ENCODE measurements at regions not wholly inside any gene's neighbourhood (a gene's known extent, or its start where the extent isn't known, plus 50 kb on each side); places are given as distances from the start of the nearest gene placed in this dataset.

DNA sequence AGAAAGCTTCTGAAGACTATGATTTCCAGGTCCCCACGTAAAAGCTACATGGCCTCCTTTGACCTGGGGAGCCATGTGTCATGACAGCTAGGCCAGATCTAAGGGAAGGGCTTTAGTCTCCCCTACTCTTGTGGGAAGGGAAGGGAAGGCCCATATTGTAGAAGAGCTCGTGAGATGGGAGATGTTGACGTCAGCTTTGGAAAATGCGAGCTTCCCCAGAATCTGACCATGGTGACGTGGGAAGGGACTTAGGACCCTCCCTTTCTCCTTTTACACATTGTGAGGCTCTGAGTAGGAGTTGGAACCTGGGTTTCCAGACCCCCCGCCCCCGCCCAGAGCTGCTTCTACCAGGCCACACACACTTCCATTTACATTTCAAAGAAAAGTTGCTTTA, 165.5 kb downstream of the SYK start (continued):
- TF ChIP-seq, protein P1, sequence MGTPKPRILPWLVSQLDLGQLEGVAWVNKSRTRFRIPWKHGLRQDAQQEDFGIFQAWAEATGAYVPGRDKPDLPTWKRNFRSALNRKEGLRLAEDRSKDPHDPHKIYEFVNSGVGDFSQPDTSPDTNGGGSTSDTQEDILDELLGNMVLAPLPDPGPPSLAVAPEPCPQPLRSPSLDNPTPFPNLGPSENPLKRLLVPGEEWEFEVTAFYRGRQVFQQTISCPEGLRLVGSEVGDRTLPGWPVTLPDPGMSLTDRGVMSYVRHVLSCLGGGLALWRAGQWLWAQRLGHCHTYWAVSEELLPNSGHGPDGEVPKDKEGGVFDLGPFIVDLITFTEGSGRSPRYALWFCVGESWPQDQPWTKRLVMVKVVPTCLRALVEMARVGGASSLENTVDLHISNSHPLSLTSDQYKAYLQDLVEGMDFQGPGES (IDR thresholded peaks at IDR 0.05; ENCODE audit: low read depth, low read length), result no peak
- TF ChIP-seq POLR2AphosphoS5 (IDR thresholded peaks at IDR 0.05; ENCODE audit: low read depth, low read length) (no peak), TEAD4 (IDR thresholded peaks at IDR 0.05; ENCODE audit: borderline replicate concordance, insufficient read depth) (no peak), ELF1 (IDR thresholded peaks at IDR 0.05) (no peak), JUND (IDR thresholded peaks at IDR 0.05) (no peak), NFIC (IDR thresholded peaks at IDR 0.05; ENCODE audit: borderline replicate concordance) (no peak)
- TF ChIP-seq, protein P2, sequence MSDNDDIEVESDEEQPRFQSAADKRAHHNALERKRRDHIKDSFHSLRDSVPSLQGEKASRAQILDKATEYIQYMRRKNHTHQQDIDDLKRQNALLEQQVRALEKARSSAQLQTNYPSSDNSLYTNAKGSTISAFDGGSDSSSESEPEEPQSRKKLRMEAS (IDR thresholded peaks at IDR 0.05; ENCODE audit: low read depth), result no peak

DNA sequence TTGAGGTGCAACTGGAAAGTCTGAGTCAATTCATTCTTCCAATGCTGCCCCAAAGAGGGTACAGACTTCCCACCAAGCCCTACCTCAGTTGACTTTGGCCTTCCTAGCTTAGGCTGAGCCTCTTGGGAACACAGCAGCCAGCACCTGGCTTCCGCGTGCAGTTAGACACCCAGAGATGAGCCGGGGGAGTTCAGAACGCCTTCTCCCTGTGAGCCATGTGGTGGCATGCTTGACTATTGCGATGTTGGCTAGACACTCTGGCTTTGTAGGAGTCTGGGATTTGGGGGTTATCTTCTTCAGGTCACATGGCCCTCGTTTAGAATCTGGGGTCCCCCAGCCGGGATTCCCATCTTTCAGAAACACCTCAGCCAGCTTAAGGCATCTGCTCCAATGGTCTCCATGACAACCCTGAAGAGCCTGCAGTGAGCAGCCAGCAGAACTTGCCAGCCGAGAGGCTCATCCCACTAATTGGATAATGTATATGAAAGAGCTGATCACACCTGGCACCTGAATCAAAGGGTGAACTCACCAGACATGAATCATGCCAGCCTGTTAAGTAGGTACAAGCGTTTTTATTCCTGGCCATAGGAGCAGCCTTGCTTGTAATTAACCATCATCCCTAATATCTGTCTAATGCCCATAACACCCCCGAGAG, 167.5 kb downstream of the SYK start:
- Histone ChIP-seq H3K27ac (ENCODE audit: low read depth in 2 of 2, low read length in 1 of 2) (no peak overlapping the region), H3K36me3 (replicated peaks in 1 of 2; ENCODE audit: control insufficient read depth in 1 of 2, insufficient read depth in 2 of 2, low read length in 1 of 2) (no peaks in the 10 kb centered on the region), H3K27me3 (ENCODE audit: insufficient read depth) (no peaks in the 10 kb centered on the region), H3K4me1 (ENCODE audit: control insufficient read depth in 1 of 2, insufficient read depth in 2 of 2, low read depth in 1 of 2, low read length in 1 of 2) (peaks cover 0 to 16% of the 10 kb centered on the region in 2 experiments; a peak in 1 of 4 replicates), H3K79me2 (ENCODE audit: insufficient read depth) (no peaks in the 10 kb centered on the region), H3K9me3 (no peaks in the 10 kb centered on the region), H4K20me1 (ENCODE audit: insufficient read depth) (no peaks in the 10 kb centered on the region), H3F3A (replicated peaks; ENCODE audit: insufficient read depth) (no peaks in the 10 kb centered on the region), H3K9ac (no peak overlapping the region), H3K9me2 (no peaks in the 10 kb centered on the region), H3K4me3 (ENCODE audit: low read depth in 2 of 2, low read length in 1 of 2) (no peak overlapping the region), H3K4me2 (no peak overlapping the region), H2AFZ (ENCODE audit: low read depth) (no peak overlapping the region)
- no peak for DNase-seq
- ChIA-PET CTCF (interaction anchor here (1.4 kb wide), 1 partner anchor 54 kb away, joined by 4 read pairs; no protein-coding TSS in a partner anchor), POLR2A (no interaction called here)
- TF ChIP-seq TCF12 (IDR thresholded peaks at IDR 0.05) (no peak), GATA2 (CRISPR knock-in tag; IDR thresholded peaks at IDR 0.05) (no peak), CHD2 (IDR thresholded peaks at IDR 0.05; ENCODE audit: low read length, partially characterized antibody) (no peak), YY1 (IDR thresholded peaks at IDR 0.05; ENCODE audit: low read depth) (no peak), POLR2AphosphoS5 (IDR thresholded peaks at IDR 0.05; ENCODE audit: low read depth, low read length) (no peak), EP300 (IDR thresholded peaks at IDR 0.05; ENCODE audit: borderline replicate concordance in 1 of 2, low read depth in 1 of 2, low read length in 1 of 2) (no peak), NRF1 (IDR thresholded peaks at IDR 0.05; ENCODE audit: low read depth, low read length) (no peak), EZH2phosphoT487 (IDR thresholded peaks at IDR 0.05; ENCODE audit: borderline replicate concordance, low read depth) (no peak)
- TF ChIP-seq, protein P3, sequence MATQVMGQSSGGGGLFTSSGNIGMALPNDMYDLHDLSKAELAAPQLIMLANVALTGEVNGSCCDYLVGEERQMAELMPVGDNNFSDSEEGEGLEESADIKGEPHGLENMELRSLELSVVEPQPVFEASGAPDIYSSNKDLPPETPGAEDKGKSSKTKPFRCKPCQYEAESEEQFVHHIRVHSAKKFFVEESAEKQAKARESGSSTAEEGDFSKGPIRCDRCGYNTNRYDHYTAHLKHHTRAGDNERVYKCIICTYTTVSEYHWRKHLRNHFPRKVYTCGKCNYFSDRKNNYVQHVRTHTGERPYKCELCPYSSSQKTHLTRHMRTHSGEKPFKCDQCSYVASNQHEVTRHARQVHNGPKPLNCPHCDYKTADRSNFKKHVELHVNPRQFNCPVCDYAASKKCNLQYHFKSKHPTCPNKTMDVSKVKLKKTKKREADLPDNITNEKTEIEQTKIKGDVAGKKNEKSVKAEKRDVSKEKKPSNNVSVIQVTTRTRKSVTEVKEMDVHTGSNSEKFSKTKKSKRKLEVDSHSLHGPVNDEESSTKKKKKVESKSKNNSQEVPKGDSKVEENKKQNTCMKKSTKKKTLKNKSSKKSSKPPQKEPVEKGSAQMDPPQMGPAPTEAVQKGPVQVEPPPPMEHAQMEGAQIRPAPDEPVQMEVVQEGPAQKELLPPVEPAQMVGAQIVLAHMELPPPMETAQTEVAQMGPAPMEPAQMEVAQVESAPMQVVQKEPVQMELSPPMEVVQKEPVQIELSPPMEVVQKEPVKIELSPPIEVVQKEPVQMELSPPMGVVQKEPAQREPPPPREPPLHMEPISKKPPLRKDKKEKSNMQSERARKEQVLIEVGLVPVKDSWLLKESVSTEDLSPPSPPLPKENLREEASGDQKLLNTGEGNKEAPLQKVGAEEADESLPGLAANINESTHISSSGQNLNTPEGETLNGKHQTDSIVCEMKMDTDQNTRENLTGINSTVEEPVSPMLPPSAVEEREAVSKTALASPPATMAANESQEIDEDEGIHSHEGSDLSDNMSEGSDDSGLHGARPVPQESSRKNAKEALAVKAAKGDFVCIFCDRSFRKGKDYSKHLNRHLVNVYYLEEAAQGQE (IDR thresholded peaks at IDR 0.05; ENCODE audit: low read depth, low read length), result no peak
- 66% methylated on average over 9 of the region's 10 CpGs for WGBS (ENCODE audit: low lambda C conversion rate)
